ENCODE measurements at regions not wholly inside any gene's neighbourhood (a gene's known extent, or its start where the extent isn't known, plus 50 kb on each side); places are given as distances from the start of the nearest gene placed in this dataset.

DNA sequence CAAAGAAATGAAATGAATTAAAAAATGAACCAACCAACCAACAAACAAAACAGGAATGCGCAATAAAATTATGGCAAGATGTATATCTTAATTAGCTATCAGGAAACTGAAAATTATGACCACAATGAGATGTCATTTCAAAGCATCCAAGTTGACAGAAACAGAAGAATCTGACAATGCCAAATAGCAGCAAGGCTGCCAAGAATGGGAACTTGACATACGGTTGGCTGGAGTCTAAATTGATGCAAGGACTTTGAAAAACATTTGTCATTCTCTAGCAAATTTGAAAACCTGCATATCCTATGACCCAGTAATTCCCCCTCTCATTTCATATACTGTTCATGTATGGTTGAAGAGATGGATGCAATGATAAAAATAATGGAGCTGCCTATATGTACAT lies 1262.6 kb downstream of the TBC1D22A start:
- 88 to 93% methylated on average over 2 of the region's 2 CpGs for WGBS, 2 donors
- no peak for TF ChIP-seq EP300 (IDR thresholded peaks at IDR 0.05)
- TF ChIP-seq, protein P1, sequence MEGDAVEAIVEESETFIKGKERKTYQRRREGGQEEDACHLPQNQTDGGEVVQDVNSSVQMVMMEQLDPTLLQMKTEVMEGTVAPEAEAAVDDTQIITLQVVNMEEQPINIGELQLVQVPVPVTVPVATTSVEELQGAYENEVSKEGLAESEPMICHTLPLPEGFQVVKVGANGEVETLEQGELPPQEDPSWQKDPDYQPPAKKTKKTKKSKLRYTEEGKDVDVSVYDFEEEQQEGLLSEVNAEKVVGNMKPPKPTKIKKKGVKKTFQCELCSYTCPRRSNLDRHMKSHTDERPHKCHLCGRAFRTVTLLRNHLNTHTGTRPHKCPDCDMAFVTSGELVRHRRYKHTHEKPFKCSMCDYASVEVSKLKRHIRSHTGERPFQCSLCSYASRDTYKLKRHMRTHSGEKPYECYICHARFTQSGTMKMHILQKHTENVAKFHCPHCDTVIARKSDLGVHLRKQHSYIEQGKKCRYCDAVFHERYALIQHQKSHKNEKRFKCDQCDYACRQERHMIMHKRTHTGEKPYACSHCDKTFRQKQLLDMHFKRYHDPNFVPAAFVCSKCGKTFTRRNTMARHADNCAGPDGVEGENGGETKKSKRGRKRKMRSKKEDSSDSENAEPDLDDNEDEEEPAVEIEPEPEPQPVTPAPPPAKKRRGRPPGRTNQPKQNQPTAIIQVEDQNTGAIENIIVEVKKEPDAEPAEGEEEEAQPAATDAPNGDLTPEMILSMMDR (IDR thresholded peaks at IDR 0.05): no peak
- Histone ChIP-seq H3K4me1 (no peaks in the 10 kb centered on the region), H3K36me3 (no peaks in the 10 kb centered on the region), H3K4me3 (no peak overlapping the region), H3K27ac (no peak overlapping the region), H3K9me3 (peaks cover 0 to 9% (median 2%) of the 10 kb centered on the region in 4 donors), H3K27me3 (no peaks in the 10 kb centered on the region)
- DNase-seq: no peak
- intact Hi-C loops (cut with DNase I): no loop called here

DNA sequence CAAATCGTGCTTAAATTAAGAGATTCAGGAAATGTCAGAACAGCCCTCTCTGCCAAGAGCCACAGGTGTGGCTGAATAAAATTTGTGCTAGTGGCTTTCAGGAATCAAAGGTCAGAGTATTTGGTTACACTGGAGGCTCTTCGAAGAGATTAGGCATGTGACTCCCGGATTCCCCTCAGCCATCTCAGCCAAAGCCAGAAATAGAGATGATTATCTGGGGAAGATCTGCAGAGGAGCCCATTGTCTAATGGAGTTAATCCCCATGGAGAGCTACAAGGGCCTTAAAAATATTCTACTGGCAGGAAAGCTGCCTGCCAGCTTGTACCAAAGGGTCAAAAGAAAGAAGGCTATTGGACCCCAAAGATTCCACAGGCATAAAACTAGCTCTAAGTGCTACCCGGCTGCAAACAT lies 1259.5 kb downstream of the TBC1D22A start:
- DNase-seq: no peak
- Histone ChIP-seq H3K27me3 (peaks cover 0 to 19% (median 0%) of the 10 kb centered on the region in 3 donors), H3K27ac (no peak overlapping the region), H3K9me3 (peaks cover 3 to 12% (median 7%) of the 10 kb centered on the region in 4 donors), H3K4me1 (no peaks in the 10 kb centered on the region), H3K4me3 (no peak overlapping the region), H3K36me3 (no peaks in the 10 kb centered on the region)
- 27 to 69% methylated on average over 4 of the region's 4 CpGs for WGBS, 2 donors
- intact Hi-C loops (cut with DNase I): no loop called here
- TF ChIP-seq POLR2AphosphoS5 (IDR thresholded peaks at IDR 0.05) (no peak), POLR2A (IDR thresholded peaks at IDR 0.05) (no peak), EP300 (IDR thresholded peaks at IDR 0.05) (no peak)
- TF ChIP-seq, protein P1 (IDR thresholded peaks at IDR 0.05): no peak

DNA sequence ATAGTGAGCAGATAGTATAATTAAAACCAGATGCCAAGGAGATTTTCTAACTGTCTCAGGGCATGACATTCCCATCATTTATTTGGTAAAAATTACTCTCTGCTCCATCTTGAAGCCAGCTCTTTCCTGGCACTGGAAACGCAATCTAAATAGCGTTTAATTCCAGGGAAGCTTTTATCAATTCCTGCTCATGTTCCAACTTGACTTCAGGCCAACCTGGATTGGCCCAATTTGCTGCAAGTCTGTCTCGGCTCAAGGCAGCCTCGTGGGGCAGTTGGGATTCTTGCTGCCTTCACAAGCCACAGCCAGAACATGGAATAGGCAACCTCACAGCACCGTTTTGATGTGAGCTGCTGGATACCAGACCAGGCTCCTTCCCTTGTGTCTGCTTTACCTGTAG lies 1255.9 kb downstream of the TBC1D22A start:
- no peak overlapping the region for H3K4me3 ChIP-seq
- H3K9me3 ChIP-seq: peaks cover 3 to 12% (median 7%) of the 10 kb centered on the region in 4 donors
- peaks cover 0 to 23% (median 0%) of the 10 kb centered on the region in 3 donors for H3K27me3 ChIP-seq

DNA sequence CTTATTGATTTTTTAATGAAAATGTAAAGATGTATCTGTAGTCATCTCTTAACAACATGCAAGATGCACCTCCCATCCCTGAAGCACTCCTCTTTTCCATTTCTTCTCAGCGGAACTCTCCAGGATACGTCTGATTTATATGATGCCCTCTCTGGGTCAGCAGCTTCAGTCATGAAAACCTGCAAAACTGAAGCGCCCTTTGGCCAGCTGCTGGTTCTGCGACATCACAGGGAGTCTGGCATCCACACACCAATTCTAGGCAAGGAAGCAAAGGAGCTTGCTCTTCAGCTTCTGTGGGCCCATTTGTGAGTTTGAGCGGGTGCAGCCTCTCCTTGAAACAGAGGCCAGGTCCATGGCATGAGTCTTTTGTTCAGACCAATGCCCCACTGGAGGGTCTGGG lies 1253.3 kb downstream of the TBC1D22A start:
- Histone ChIP-seq H3K9me3 (peaks cover 3 to 9% (median 7%) of the 10 kb centered on the region in 4 donors), H3K36me3 (no peaks in the 10 kb centered on the region), H3K4me1 (no peaks in the 10 kb centered on the region), H3K27ac (no peak overlapping the region), H3K27me3 (peaks cover 0 to 23% (median 0%) of the 10 kb centered on the region in 3 donors), H3K4me3 (no peak overlapping the region)
- no peak for DNase-seq
- intact Hi-C loops (cut with DNase I): no loop called here
- WGBS, 2 donors: 90 to 91% methylated on average over 5 of the region's 5 CpGs
- TF ChIP-seq POLR2AphosphoS5 (IDR thresholded peaks at IDR 0.05): no peak
- TF ChIP-seq, protein P1 (IDR thresholded peaks at IDR 0.05): no peak
- TF ChIP-seq EP300 (IDR thresholded peaks at IDR 0.05): no peak
- no peak for TF ChIP-seq POLR2A (IDR thresholded peaks at IDR 0.05)

More for the DNA sequence above, 1255.9 kb downstream of the TBC1D22A start:
- H3K27ac ChIP-seq: no peak overlapping the region
- no peaks in the 10 kb centered on the region for H3K4me1 ChIP-seq
- TF ChIP-seq, protein P1 (IDR thresholded peaks at IDR 0.05): no peak
- no peak for TF ChIP-seq EP300 (IDR thresholded peaks at IDR 0.05)
- TF ChIP-seq POLR2A (IDR thresholded peaks at IDR 0.05): no peak
- no peak for TF ChIP-seq POLR2AphosphoS5 (IDR thresholded peaks at IDR 0.05)
- intact Hi-C loops (cut with DNase I): no loop called here
- H3K36me3 ChIP-seq: no peaks in the 10 kb centered on the region
- DNase-seq: no peak
- 69 to 74% methylated on average over 5 of the region's 5 CpGs for WGBS, 2 donors

DNA sequence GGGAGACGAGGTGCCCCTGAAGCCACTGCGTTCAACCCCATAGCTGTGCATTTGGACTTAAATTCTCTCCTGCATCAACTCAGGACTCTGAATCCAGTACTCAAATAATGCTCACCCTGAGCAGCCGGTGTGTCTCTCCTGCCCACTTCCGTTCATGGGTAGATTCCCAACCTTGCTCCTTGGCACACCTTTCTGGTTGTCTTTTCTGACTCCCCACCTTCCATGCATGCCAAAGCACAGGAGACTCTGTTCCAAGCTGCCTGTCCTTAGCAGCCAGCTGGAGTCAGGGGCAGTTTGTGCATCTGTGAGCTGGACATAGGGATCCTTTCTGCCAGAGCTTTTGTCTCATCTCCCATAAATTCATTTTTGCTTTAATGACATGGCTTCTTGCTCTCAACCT lies 1242.5 kb downstream of the TBC1D22A start:
- Histone ChIP-seq H3K27me3 (peaks cover 5 to 23% (median 15%) of the 10 kb centered on the region in 3 donors), H3K27ac (no peak overlapping the region), H3K4me1 (no peaks in the 10 kb centered on the region), H3K4me3 (no peak overlapping the region), H3K36me3 (no peaks in the 10 kb centered on the region), H3K9me3 (no peaks in the 10 kb centered on the region)
- TF ChIP-seq POLR2A (IDR thresholded peaks at IDR 0.05): no peak
- no peak for TF ChIP-seq EP300 (IDR thresholded peaks at IDR 0.05)
- TF ChIP-seq, protein P1 (IDR thresholded peaks at IDR 0.05): no peak
- TF ChIP-seq POLR2AphosphoS5 (IDR thresholded peaks at IDR 0.05): no peak
- intact Hi-C loops (cut with DNase I): no loop called here
- 92 to 95% methylated on average over 4 of the region's 4 CpGs for WGBS, 2 donors
- DNase-seq: no peak
